WTC11 (cell line): ENCODE measurements at regions not wholly inside any gene's neighbourhood (a gene's known extent, or its start where the extent isn't known, plus 50 kb on each side); places are given as distances from the start of the nearest gene placed in this dataset.
A peak's percentile ranks its signal among the peaks of the same experiment; 100 is the strongest.

Source experiments
- ATAC-seq: fragments of 200-7000 bp; cut with Tn5 transposase; 2 replicates; pipeline ENCODE4 v1.10.0; 2021; ENCODE audit warnings: mild to moderate bottlenecking, moderate library complexity
- CTCF ChIA-PET: fragments of 300-600 bp; sonication (Branson Sonifier 250); formaldehyde crosslinking; loops from one replicate; lab custom pipeline; 2021; ENCODE audit warnings: antibody characterized with exemption; lab: Charles Lee
- POLR2A ChIA-PET: fragments of 350-600 bp; sonication (Branson Sonifier 250); formaldehyde crosslinking; loops from one replicate; lab custom pipeline; 2021; ENCODE audit warnings: antibody characterized with exemption; lab: Charles Lee
- DNase-seq: peaks from one replicate; pipeline ENCODE4 v3.0.0; 2021; ENCODE audit warnings: low spot score
- H3K27ac Mint-ChIP-seq: 2 replicates; pipeline ENCODE4 v1.8.0; 2021; ENCODE audit warnings: mixed read lengths
- H3K27me3 Mint-ChIP-seq: 2 replicates; pipeline ENCODE4 v1.8.0; 2021; ENCODE audit warnings: low read depth, mild to moderate bottlenecking, moderate library complexity, mixed read lengths
- H3K36me3 Mint-ChIP-seq: 2 replicates; pipeline ENCODE4 v1.8.0; 2021; ENCODE audit warnings: mixed read lengths
- H3K4me1 Mint-ChIP-seq: 2 replicates; pipeline ENCODE4 v1.8.0; 2022; ENCODE audit warnings: mixed read lengths
- H3K4me3 Mint-ChIP-seq: 2 replicates; pipeline ENCODE4 v1.8.0; 2021; ENCODE audit warnings: mild to moderate bottlenecking, moderate library complexity, mixed read lengths
- H3K9me3 Mint-ChIP-seq: 2 replicates; pipeline ENCODE4 v1.8.0; 2021; ENCODE audit warnings: mixed read lengths
- CDX4 ChIP-seq: fragments of 250-450 bp; sonication (Bioruptor Pico); IDR thresholded peaks from 2 replicates; pipeline ENCODE4 v1.9.0; 2021; ENCODE audit warnings: moderate library complexity, mild to moderate bottlenecking, inconsistent platforms, borderline replicate concordance
- CREB1 ChIP-seq: sonication (generic); formaldehyde crosslinking; IDR thresholded peaks from 2 replicates; pipeline ENCODE4 v1.8.0; 2023; ENCODE audit warnings: mild to moderate bottlenecking, missing genetic modification reagents
- GABPB1 ChIP-seq: sonication (generic); formaldehyde crosslinking; IDR thresholded peaks from 2 replicates; pipeline ENCODE4 v1.8.1; 2023; ENCODE audit warnings: mild to moderate bottlenecking, missing genetic modification reagents
- HMGA2 ChIP-seq: fragments of 250-450 bp; sonication (Bioruptor Pico); IDR thresholded peaks from 2 replicates; pipeline ENCODE4 v1.4.0; 2021; ENCODE audit warnings: mild to moderate bottlenecking, moderate library complexity
- MYBL2 ChIP-seq: sonication (generic); formaldehyde crosslinking; IDR thresholded peaks from 2 replicates; pipeline ENCODE4 v1.8.1; 2023; ENCODE audit warnings: mild to moderate bottlenecking, moderate library complexity, missing genetic modification reagents
- NFYB ChIP-seq: sonication (generic); formaldehyde crosslinking; conservative IDR thresholded peaks from 2 replicates; pipeline ENCODE4 v1.8.0; 2022; ENCODE audit warnings: low read depth, missing genetic modification reagents
- NR1H2 ChIP-seq: sonication (generic); formaldehyde crosslinking; IDR thresholded peaks from 2 replicates; pipeline ENCODE4 v1.9.0; 2021; ENCODE audit warnings: mild to moderate bottlenecking, moderate library complexity, missing genetic modification reagents
- PRDM15 ChIP-seq: sonication (generic); formaldehyde crosslinking; IDR thresholded peaks from 2 replicates; pipeline ENCODE4 v1.8.0; 2022; ENCODE audit warnings: missing genetic modification reagents
- SMAD3 ChIP-seq: sonication (generic); formaldehyde crosslinking; IDR thresholded peaks from 2 replicates; pipeline ENCODE4 v1.8.0; 2022; ENCODE audit warnings: missing genetic modification reagents, mild to moderate bottlenecking, borderline replicate concordance
- USF2 ChIP-seq: sonication (generic); formaldehyde crosslinking; IDR thresholded peaks from 2 replicates; pipeline ENCODE4 v1.8.1; 2023; ENCODE audit warnings: mild to moderate bottlenecking, missing genetic modification reagents, moderate library complexity
- ZBTB43 ChIP-seq: sonication (generic); formaldehyde crosslinking; IDR thresholded peaks from 2 replicates; pipeline ENCODE4 v1.8.1; 2023; ENCODE audit warnings: mild to moderate bottlenecking, missing genetic modification reagents
- ZNF121 ChIP-seq: sonication (generic); formaldehyde crosslinking; IDR thresholded peaks from 2 replicates; pipeline ENCODE4 v1.8.0; 2023; ENCODE audit warnings: missing genetic modification reagents
- ZNF138 ChIP-seq: sonication (generic); formaldehyde crosslinking; conservative IDR thresholded peaks from 2 replicates; pipeline ENCODE4 v1.8.1; 2022; ENCODE audit warnings: mild to moderate bottlenecking, moderate library complexity, missing genetic modification reagents
- ZNF219 ChIP-seq: sonication (generic); formaldehyde crosslinking; IDR thresholded peaks from 2 replicates; pipeline ENCODE4 v1.8.0; 2023; ENCODE audit warnings: missing genetic modification reagents, mild to moderate bottlenecking, borderline replicate concordance
- ZNF423 ChIP-seq: fragments of 250-450 bp; sonication (Bioruptor Pico); IDR thresholded peaks from 2 replicates; pipeline ENCODE4 v2.1.2; 2022; ENCODE audit warnings: mild to moderate bottlenecking, moderate library complexity
- ZNF532 ChIP-seq: fragments of 250-450 bp; sonication (Bioruptor Pico); IDR thresholded peaks from 2 replicates; pipeline ENCODE4 v1.9.0; 2021; ENCODE audit warnings: mild to moderate bottlenecking, borderline replicate concordance
- ZNF671 ChIP-seq: fragments of 250-450 bp; sonication (Bioruptor Pico); IDR thresholded peaks from 2 replicates; pipeline ENCODE4 v1.8.0; 2021; ENCODE audit warnings: mild to moderate bottlenecking

GRCh38 chr19:32257326-32258073 lies 87.9 kb upstream of the ZNF507 start:
- DNase-seq: no peak

GRCh38 chr19:32258167-32258566 lies 87.2 kb upstream of the ZNF507 start:
- 0 out of 2 replicates have a peak, but pooled peaks cover 5% of the 10 kb centered on the region for H3K36me3 Mint-ChIP-seq
- DNase-seq (no peak), ATAC-seq (no peak)
- ChIA-PET CTCF (no interaction called here), POLR2A (no interaction called here)
- no peak for TF ChIP-seq ZNF671
- peak; percentile 70; the same call in 1 of the 2 replicates for TF ChIP-seq ZNF121 (CRISPR knock-in tag)
- peaks cover 8% of the 10 kb centered on the region for H3K4me1 Mint-ChIP-seq
- no peak overlapping the region for H3K4me3 Mint-ChIP-seq
- peaks cover 16% of the 10 kb centered on the region for H3K9me3 Mint-ChIP-seq
- no peak overlapping the region for H3K27ac Mint-ChIP-seq
- no peaks in the 10 kb centered on the region for H3K27me3 Mint-ChIP-seq

More at GRCh38 chr19:32257326-32258073, 87.9 kb upstream of the ZNF507 start:
- ChIA-PET POLR2A (no interaction called here), CTCF (interaction anchor here (1.9 kb wide), 1 partner anchor 32 kb away, joined by 5 read pairs; no protein-coding TSS in a partner anchor)
- H3K4me3 Mint-ChIP-seq: no peak overlapping the region
- no peak for TF ChIP-seq NR1H2 (CRISPR knock-in tag)
- no peak for TF ChIP-seq CREB1 (CRISPR knock-in tag)
- no peak for TF ChIP-seq ZNF423 (CRISPR knock-in tag)
- no peak for TF ChIP-seq ZBTB43 (CRISPR knock-in tag)
- TF ChIP-seq ZNF138 (CRISPR knock-in tag): no peak
- no peak for TF ChIP-seq GABPB1 (CRISPR knock-in tag)
- no peak for TF ChIP-seq PRDM15 (CRISPR knock-in tag)
- TF ChIP-seq HMGA2 (CRISPR knock-in tag): no peak
- no peak for TF ChIP-seq MYBL2 (CRISPR knock-in tag)
- TF ChIP-seq NFYB (CRISPR knock-in tag): no peak
- H3K9me3 Mint-ChIP-seq: peaks cover 12% of the 10 kb centered on the region
- peaks cover 3% of the 10 kb centered on the region for H3K4me1 Mint-ChIP-seq
- H3K27me3 Mint-ChIP-seq: no peaks in the 10 kb centered on the region
- 0 out of 2 replicates have a peak, but pooled peaks cover 5% of the 10 kb centered on the region for H3K36me3 Mint-ChIP-seq
- no peak overlapping the region for H3K27ac Mint-ChIP-seq
- ATAC-seq: no peak

- peaks cover 25% of the 10 kb centered on the region for H3K4me1 Mint-ChIP-seq
- ATAC-seq: peak; percentile 81
- no peak overlapping the region for H3K27ac Mint-ChIP-seq
- peaks cover 4% of the 10 kb centered on the region; the same call in 1 of the 2 replicates for H3K27me3 Mint-ChIP-seq
- 0 out of 2 replicates have a peak, but pooled peaks cover 5% of the 10 kb centered on the region for H3K36me3 Mint-ChIP-seq
- ChIA-PET POLR2A (no interaction called here), CTCF (interaction anchor here (0.5 to 2.7 kb wide), 3 partner anchors 12 to 1553 kb away, joined by 3 to 8 read pairs (median 4); no protein-coding TSS in a partner anchor)
- DNase-seq: no peak
- H3K9me3 Mint-ChIP-seq: peaks cover 16% of the 10 kb centered on the region
- H3K4me3 Mint-ChIP-seq: no peak overlapping the region
- no peak for TF ChIP-seq ZNF671
- no peak for TF ChIP-seq SMAD3
Observed at GRCh38 chr19:32264568-32264967, 80.8 kb upstream of the ZNF507 start.

- Mint-ChIP-seq H3K9me3 (peaks cover 15% of the 10 kb centered on the region), H3K27ac (no peak overlapping the region), H3K27me3 (peaks cover 4% of the 10 kb centered on the region; the same call in 1 of the 2 replicates), H3K36me3 (no peaks in the 10 kb centered on the region), H3K4me1 (peaks cover 25% of the 10 kb centered on the region), H3K4me3 (no peak overlapping the region)
- no peak for TF ChIP-seq CDX4 (CRISPR knock-in tag)
- TF ChIP-seq MYBL2 (CRISPR knock-in tag): no peak
- no peak for TF ChIP-seq ZNF219
- no peak for TF ChIP-seq USF2
- no peak for TF ChIP-seq ZNF532
- POLR2A ChIA-PET: no interaction called here
- ATAC-seq (peak; percentile 61), DNase-seq (no peak)
- CTCF ChIA-PET: interaction anchor here (2.7 kb wide), 1 partner anchor 22 kb away, joined by 8 read pairs; no protein-coding TSS in a partner anchor
Observed at GRCh38 chr19:32265995-32266394, 79.4 kb upstream of the ZNF507 start.
